ENCODE measurements at regions not wholly inside any gene's neighbourhood (a gene's known extent, or its start where the extent isn't known, plus 50 kb on each side); places are given as distances from the start of the nearest gene placed in this dataset.

DNA sequence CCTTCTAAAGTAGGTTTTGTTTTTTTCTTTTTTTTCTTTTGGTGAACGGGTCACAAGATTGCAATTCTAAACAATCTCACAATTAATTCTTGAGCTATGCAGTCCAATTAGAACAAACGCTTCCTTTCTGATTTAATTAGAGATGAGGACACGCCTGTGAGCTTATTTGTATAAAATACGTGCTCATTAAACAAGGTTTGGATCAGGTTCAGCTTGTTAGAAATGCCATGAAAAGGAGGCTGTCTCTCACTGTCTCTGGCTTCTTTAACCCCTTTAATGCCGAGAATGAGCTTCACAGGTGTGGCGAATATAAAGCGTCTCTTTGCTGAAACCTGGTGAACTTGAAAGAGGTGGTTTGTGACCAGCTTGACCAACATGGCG is 191.8 kb downstream of the GAS1 start:
- no peaks in the 10 kb centered on the region for H3K9me2 ChIP-seq (replicated peaks; ENCODE audit: insufficient read depth, low read length)
- no peaks in the 10 kb centered on the region for H3K9me3 ChIP-seq (ENCODE audit: insufficient read depth, low read length)
- no peak overlapping the region for H2AFZ ChIP-seq (ENCODE audit: low read depth, low read length, severe bottlenecking)
- no peak overlapping the region for H3K9ac ChIP-seq (ENCODE audit: low read length)
- H3K36me3 ChIP-seq (ENCODE audit: low read length), result no peaks in the 10 kb centered on the region
- no peak overlapping the region for H3K4me3 ChIP-seq (ENCODE audit: insufficient read depth, low read length, poor library complexity, severe bottlenecking)
- no peaks in the 10 kb centered on the region for H4K20me1 ChIP-seq (ENCODE audit: low read depth, low read length)
- no peaks in the 10 kb centered on the region for H3K27me3 ChIP-seq (ENCODE audit: low read length)
- H3K27ac ChIP-seq (ENCODE audit: low read depth, low read length), result no peak overlapping the region
- no peaks in the 10 kb centered on the region for H3K79me2 ChIP-seq (ENCODE audit: insufficient read depth, low read length)
- TF ChIP-seq, protein P1, sequence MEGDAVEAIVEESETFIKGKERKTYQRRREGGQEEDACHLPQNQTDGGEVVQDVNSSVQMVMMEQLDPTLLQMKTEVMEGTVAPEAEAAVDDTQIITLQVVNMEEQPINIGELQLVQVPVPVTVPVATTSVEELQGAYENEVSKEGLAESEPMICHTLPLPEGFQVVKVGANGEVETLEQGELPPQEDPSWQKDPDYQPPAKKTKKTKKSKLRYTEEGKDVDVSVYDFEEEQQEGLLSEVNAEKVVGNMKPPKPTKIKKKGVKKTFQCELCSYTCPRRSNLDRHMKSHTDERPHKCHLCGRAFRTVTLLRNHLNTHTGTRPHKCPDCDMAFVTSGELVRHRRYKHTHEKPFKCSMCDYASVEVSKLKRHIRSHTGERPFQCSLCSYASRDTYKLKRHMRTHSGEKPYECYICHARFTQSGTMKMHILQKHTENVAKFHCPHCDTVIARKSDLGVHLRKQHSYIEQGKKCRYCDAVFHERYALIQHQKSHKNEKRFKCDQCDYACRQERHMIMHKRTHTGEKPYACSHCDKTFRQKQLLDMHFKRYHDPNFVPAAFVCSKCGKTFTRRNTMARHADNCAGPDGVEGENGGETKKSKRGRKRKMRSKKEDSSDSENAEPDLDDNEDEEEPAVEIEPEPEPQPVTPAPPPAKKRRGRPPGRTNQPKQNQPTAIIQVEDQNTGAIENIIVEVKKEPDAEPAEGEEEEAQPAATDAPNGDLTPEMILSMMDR (IDR thresholded peaks at IDR 0.05; ENCODE audit: insufficient read depth, low read length, poor library complexity, severe bottlenecking), result no peak
- no peak for TF ChIP-seq EZH2phosphoT487 (conservative IDR thresholded peaks at IDR 0.05; ENCODE audit: low read length)
- H3K4me2 ChIP-seq (ENCODE audit: low read depth, low read length, poor library complexity, severe bottlenecking), result no peak overlapping the region
- H3F3A ChIP-seq (ENCODE audit: insufficient read depth), result no peaks in the 10 kb centered on the region

DNA sequence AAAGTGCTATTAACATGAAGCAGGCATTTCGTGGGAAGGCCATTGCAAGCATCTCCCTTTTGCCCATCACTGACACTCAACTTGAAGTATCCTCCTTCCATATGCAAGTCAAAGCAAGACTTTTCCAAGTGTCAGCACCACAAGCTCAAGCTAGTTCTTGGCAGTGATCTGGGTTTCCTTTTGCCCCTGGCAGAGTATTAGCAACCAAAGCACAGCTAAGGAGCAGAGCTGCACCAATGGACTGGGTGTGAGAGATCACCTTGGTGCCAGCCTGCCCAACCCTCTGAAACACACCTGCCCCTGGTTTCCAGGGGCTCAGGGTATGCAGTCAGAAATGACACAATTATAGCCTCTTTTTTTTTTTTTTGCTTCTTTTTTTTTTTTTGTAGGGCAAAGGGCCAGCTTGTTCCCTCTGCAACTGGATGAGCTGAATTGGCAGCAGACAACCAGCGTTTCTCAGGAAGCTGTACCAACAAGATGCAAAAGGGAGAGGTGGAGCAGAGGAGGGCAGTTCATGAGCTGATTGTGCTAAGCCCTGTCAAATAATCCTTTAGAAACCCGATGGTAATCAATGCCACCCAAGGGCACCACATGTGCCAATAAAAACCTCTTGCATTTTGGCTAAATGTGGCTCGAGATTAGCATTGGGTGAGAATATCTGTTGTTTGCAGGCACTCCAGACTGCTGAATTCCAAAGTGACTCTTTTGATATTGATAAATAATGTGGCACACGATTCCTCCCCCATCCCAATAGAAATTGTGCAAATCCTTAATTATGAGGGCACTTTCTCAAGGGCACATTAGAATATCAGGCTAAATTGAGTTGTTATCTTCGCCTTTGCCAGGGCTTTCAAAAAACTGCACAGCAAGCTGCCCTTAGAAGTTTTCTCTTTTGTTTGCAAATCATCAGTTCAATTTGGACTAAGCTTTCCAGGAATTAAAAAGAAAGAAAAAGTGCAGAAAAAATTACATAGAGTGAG is 192.4 kb downstream of the GAS1 start:
- Histone ChIP-seq H3F3A (ENCODE audit: insufficient read depth) (no peaks in the 10 kb centered on the region), H3K9ac (ENCODE audit: low read length) (no peak overlapping the region)

DNA sequence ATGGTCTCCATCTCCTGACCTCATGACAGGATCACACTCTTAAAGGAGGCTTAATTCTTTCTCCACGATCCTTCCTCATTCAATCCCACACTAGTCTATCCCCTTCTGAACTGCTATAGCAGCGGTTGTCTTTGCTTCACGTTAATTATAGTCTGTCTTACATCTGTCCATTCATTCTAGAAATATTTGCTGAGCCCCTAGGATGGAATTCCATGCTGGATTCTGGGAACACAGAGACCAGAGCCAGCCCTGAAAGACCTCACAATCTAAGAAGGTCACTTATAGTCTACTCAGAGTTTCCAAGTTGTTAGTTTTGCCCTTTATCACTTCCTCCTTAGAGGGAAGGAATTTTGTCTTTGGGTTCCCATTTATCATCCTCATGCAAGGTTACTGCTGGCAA is 193.5 kb downstream of the GAS1 start:
- no peak overlapping the region for H3K4me2 ChIP-seq (ENCODE audit: low read depth, low read length, poor library complexity, severe bottlenecking)
- no peak overlapping the region for H3K9ac ChIP-seq (ENCODE audit: low read length)
- no peaks in the 10 kb centered on the region for H3K36me3 ChIP-seq (ENCODE audit: low read length)
- H3F3A ChIP-seq (ENCODE audit: insufficient read depth), result no peaks in the 10 kb centered on the region
- H4K20me1 ChIP-seq (ENCODE audit: low read depth, low read length), result no peaks in the 10 kb centered on the region
- H2AFZ ChIP-seq (ENCODE audit: low read depth, low read length, severe bottlenecking), result no peak overlapping the region
- no peaks in the 10 kb centered on the region for H3K9me2 ChIP-seq (replicated peaks; ENCODE audit: insufficient read depth, low read length)
- H3K4me3 ChIP-seq (ENCODE audit: insufficient read depth, low read length, poor library complexity, severe bottlenecking), result no peak overlapping the region
- H3K9me3 ChIP-seq (ENCODE audit: insufficient read depth, low read length), result no peaks in the 10 kb centered on the region
- no peaks in the 10 kb centered on the region for H3K79me2 ChIP-seq (ENCODE audit: insufficient read depth, low read length)
- no peak for TF ChIP-seq EZH2phosphoT487 (conservative IDR thresholded peaks at IDR 0.05; ENCODE audit: low read length)
- TF ChIP-seq, protein P1 (IDR thresholded peaks at IDR 0.05; ENCODE audit: insufficient read depth, low read length, poor library complexity, severe bottlenecking), result no peak
- H3K27ac ChIP-seq (ENCODE audit: low read depth, low read length), result no peak overlapping the region
- no peaks in the 10 kb centered on the region for H3K27me3 ChIP-seq (ENCODE audit: low read length)

More for the DNA sequence above, 192.4 kb downstream of the GAS1 start:
- no peaks in the 10 kb centered on the region for H3K9me2 ChIP-seq (replicated peaks; ENCODE audit: insufficient read depth, low read length)
- TF ChIP-seq EZH2phosphoT487 (conservative IDR thresholded peaks at IDR 0.05; ENCODE audit: low read length), result no peak
- TF ChIP-seq, protein P1 (IDR thresholded peaks at IDR 0.05; ENCODE audit: insufficient read depth, low read length, poor library complexity, severe bottlenecking), result no peak
- no peaks in the 10 kb centered on the region for H3K9me3 ChIP-seq (ENCODE audit: insufficient read depth, low read length)
- no peaks in the 10 kb centered on the region for H3K36me3 ChIP-seq (ENCODE audit: low read length)
- H3K4me2 ChIP-seq (ENCODE audit: low read depth, low read length, poor library complexity, severe bottlenecking), result no peak overlapping the region
- H3K4me3 ChIP-seq (ENCODE audit: insufficient read depth, low read length, poor library complexity, severe bottlenecking), result no peak overlapping the region
- H2AFZ ChIP-seq (ENCODE audit: low read depth, low read length, severe bottlenecking), result no peak overlapping the region
- H4K20me1 ChIP-seq (ENCODE audit: low read depth, low read length), result no peaks in the 10 kb centered on the region
- no peak overlapping the region for H3K27ac ChIP-seq (ENCODE audit: low read depth, low read length)
- no peaks in the 10 kb centered on the region for H3K27me3 ChIP-seq (ENCODE audit: low read length)
- H3K79me2 ChIP-seq (ENCODE audit: insufficient read depth, low read length), result no peaks in the 10 kb centered on the region
